Middle frontal gyrus (tissue), 1 donor: ENCODE measurements at regions not wholly inside any gene's neighbourhood (a gene's known extent, or its start where the extent isn't known, plus 50 kb on each side); places are given as distances from the start of the nearest gene placed in this dataset.

Source experiments
- DNase-seq: peaks from one replicate; pipeline ENCODE4 v3.0.0-alpha.2; 2015; ENCODE audit warnings: low spot score; ENCODE audit errors: extremely low spot score

DNA sequence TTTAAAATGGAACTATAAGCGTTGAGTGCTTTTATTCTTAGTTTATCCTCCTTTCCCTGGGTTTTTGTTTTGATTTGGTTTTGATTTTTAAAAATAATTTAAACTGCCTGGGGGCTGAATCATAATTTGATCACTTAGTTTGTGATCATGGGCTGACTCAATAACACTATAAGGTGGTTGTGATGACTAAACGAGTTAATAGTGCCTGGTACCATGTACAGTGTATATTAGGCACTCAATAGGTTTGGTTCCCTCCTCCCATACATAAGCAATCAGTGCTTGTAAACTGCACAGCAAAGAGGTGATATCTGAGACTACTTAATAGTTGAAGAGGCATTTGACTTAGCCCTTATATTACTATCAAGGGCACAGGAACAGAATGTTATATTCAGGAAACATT, 200.9 kb upstream of the RFC3 start:
- DNase-seq: no peak

DNA sequence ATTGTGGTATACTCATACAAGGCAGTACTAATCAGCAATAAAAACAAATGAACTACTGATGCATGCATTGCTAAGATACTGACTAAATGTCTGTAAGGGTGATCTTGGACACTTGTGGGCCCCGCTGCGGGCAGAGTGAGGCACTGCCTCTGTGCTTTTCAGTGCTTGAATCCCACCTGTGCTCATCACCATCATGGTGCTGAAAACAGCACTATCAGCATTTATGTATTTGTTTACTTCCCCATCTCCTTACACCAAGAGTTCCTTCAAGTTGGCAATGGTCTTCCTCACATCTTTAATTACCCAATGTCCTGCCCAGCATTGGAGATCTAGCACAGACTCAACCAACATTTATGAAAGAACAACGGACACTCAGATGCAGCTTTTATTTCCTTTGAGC, 193.7 kb upstream of the RFC3 start:
- no peak for DNase-seq

DNA sequence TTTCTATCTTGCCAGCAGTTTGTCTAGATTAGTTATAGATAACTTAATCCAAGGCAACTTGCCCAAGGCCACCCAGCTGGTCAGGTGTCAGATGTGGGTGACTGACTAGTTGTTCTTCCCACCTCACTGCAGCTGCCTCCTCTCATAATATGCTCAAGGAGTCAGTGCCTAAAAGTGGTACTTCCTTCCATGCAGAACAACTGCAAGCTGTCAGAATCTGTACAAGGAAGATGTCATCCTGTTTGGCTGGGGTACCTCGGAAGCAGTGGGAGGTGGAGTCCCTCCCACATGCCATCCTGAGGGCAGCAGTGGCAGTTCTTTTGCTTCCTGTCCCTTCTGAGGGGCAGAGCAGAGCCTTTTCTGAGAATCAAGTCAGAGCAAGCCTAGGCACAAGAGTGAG, 193.2 kb upstream of the RFC3 start:
- DNase-seq: no peak

DNA sequence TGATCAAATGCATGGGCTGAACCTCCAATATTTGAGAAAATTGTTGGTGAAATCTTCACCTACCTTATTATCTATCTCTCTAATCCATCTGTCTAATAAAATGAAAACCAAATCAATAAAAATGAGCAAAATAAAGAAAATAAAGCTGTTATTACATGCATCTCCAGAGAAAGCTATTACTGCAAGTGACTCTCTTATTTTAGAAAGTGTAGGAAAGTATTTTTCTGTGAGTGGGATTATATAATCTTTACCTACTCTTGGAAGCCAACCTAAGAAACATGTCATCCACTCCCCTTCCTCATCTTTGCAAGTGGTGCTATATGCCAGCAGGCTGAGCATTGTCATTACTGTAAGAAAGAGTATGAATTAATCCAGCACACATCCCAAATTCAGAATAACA, 191.5 kb upstream of the RFC3 start:
- no peak for DNase-seq

DNA sequence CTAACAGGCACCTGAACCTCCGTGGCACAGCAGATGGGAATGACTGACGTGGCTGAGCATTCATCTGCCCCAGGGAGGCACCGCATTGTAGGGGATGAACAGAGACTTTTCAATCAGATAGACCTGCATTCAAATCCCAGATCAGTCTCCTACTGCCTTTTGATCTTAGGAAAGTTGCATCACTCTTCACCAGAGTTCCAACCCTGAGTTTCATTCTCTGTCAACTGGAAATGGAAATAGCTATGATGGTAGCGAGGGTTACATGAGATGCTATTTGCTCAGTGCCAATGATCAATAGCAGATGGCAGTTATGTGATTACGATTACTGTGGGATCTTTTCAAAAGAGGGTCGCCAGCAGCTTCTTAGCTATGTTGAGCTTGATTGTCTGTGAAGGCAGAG, 189.3 kb upstream of the RFC3 start:
- no peak for DNase-seq

DNA sequence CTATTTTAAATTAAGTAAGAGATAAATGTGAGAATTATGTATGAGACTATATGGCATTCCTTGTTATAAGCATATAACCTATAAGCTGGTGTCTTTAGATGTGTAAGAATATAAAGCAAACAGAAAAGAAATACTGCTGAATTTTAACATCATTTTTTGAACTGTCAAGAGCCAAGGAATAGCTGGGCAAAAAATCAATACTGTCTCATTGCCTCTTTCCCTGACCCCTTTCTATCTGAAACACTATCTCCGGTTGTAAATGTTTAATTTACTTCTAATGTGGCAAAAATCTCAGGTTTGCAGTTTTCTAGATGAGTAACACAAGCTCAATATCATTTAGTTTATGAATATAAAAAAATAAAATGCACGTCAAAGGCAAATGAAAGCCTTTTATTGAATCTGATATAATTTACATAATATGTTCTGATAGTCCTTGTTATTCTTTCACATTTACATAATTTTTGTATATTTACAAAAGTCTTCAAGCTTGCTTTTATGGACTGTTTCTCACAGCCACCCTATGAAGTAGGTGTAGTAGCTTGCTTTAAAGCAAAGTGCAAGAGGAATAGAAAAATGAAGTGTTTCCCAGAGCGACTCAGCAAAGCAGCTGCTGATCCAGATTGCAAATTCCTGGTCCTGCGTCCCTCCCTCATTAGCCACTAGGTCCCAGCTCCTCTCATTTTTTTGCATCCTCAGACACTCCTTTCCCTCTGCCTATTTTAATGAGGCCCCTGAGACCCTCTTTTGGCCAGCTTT, 188.2 kb upstream of the RFC3 start:
- DNase-seq: no peak

DNA sequence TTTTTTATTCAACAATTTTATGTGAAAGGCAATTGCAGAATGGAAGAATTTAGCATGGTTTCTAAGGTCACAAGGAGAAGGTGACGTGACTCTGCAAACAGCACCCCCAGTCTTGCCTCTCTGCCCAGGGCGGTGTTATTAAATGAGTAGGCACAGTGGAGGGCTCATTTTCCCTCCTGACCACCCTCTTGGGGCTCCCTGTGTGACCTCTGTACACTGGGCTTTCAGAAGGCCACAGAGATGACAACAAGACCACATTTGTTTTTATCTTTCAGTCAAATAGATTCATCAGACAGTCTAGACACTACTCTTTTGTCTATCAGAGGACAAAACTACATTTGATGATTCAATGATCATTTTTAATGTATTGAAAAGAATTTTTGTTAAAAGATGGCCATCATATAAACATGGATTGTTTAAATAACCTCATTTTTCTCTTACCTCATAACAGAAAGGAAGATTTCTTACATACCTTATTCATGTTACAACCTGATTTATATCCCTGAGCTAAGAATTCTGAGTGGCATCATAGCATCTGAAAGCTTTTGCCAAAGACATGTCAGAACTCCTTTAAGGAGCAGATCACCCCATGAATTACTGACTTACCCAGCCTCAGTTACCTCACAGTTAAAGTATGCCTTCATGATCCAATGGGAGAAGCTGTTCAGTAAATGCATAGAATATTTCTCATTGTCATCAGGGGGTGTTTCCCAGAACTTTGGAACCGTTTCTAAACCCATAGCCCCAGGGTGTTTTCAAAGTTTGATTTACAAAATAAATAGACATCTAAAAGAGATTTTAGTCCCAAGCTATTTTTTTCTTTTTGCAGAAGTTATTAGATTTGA, 184.0 kb upstream of the RFC3 start:
- DNase-seq: peak; percentile 50

DNA sequence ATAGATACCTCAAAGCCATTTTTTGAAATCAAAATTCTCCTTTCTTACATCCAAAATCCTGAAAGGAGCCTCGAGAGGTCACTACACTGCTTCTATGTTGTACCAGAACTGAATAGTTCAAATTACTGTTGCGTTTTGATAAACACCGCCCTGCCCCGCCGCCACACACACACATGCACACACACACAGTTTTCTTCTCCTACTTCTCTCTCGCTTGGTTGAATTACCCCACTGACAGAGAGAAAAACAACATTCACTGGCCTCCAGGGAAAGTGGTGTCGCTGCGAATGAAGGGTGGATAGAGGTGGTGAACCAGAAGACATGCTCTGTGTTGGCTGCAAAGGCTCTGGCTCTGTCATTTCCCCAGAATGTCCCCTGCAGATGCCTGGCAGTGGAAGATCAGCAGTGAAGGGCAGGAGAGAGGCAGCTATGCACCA, 183.4 kb upstream of the RFC3 start:
- no peak for DNase-seq

DNA sequence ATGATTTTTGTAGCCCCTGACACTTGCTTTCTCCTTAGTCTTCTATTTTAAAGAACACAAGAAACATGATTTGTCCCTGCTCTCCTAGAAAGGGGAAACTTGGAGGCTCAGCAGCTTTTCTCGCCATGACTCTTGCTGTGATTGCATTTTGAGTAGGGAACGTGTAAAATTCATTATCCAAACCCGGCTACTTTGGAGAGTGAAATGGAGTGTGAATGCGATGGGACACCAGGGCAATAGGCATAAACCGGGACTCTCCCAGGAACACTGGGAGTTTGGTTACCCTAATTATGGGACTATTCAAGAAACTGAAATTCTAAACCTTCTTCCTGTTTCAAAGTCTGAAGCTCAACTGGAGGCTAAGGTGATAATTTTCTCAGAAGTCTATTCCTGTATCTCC, 181.7 kb upstream of the RFC3 start:
- DNase-seq: no peak

DNA sequence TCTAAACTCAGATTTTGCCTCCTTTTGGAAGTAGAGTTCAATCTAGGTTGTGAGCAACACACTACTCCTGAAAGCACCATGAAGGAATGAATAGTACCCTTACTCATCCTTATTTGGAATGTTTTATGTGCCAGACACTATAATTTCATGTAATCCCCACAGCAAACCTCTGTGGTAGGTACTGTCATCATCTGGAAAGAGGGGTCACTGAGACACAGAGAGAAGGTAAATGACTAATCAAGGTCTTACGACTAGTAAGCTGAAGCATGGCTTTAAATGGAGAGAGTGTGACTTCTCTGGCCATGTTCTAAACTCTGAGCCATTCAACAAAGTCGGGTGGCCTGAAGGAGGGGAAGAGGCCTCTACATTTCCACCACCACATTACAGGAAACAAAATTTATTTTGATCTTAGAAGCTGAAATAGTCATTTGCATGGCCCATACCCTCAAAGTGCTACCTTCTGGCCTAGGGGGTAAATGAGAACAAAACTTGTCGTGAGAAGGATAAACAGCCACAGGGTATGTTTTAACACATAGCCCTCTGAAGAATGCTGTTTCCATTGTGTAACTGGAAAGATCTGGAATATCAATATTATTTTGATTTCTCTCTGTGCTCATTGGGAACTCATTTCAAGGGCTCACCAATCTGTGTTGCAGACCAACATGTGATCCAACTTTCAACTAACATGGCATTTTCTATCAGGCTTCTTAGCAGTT, 180.8 kb upstream of the RFC3 start:
- no peak for DNase-seq

DNA sequence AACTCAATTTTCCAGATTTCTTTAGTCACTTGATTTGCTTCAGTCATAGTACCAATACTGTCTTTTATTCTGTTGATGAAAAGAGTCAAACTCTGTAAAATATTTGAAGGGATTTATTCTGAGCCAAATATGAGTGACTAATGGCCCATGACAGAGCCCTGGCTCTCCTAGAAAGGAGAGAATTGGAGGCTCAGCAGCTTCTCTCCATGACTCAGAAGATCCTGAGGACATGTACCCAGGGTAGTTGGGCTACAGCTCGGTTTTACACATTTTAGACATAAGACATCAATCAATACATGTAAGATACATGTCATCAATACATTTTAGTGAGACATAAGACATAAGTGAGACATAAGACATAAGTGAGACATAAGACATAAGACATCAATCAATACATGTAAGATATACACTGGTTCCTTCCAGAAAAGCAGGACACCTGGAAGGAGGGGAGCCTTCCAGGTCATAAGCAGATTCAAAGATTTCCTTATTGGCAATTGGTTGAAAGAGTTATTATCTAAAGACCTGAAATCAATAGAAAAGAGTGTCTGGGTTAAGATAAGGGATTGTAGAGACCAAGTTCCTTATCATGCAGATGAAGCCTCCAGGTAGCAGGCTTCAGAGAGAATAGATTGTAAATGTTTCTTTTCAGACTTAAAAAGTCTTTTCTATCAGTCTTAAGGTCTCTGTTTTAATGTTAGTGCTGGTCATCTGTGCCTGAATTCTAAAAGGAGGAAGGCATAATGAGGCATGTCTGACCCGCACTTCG, 179.8 kb upstream of the RFC3 start:
- no peak for DNase-seq

DNA sequence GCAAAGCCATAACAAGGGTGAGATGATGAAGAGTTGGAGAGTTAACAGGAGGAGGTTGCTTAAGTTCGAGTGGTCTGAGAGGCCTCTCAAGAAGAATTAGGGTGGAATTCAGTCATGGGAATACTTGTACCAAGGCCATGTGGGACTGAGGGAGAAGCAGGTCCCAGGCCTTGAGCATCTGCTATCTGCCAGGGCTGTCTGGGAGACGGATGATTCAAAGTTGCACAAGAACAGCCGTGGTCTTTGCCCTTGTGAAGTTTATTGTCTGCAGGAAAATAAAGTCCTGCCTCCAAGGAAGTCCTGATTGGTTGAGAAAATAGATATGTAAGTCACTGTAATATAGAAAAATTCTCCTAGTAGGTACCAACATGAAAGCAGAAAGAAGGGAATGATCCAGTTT, 178.8 kb upstream of the RFC3 start:
- DNase-seq: no peak

DNA sequence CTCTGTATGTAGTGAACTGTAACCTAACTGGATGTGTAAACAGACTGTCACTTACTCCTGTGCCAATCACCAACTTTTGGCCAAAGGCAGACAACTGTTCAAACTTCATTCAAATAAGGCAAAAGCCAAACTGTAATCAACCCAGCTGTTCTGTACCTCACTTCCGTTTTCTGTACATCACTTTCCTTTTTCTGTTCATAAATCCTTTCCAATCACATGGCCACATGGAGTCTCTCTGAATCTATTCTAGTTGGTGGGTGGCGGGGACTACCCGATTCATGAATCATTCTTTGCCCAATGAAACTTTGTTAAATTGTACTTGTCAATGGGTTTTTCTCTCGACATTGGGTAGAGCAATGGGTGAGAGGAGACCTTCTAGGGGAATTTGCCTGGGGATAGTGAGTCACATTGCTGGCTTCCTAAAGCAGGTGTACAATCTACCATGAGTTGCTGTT, 178.3 kb upstream of the RFC3 start:
- no peak for DNase-seq

DNA sequence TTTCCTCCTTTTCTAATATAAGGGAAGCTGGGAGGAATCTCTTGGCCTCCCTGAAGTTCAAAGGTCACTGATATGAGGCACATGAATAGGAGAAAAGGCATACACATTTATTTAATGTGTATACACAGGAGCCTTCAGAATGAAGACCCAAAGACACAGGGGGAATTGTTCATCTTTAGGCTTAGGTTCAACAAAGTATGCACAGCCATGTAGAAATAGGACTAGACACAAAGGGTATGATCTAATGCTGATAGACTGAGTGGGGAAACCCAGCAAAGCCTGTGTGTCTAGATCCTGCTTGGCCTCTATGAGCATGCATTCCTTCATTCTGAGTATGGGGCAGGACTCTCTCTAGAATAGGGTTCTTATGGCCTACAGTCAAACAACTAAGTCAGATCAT, 177.1 kb upstream of the RFC3 start:
- no peak for DNase-seq

DNA sequence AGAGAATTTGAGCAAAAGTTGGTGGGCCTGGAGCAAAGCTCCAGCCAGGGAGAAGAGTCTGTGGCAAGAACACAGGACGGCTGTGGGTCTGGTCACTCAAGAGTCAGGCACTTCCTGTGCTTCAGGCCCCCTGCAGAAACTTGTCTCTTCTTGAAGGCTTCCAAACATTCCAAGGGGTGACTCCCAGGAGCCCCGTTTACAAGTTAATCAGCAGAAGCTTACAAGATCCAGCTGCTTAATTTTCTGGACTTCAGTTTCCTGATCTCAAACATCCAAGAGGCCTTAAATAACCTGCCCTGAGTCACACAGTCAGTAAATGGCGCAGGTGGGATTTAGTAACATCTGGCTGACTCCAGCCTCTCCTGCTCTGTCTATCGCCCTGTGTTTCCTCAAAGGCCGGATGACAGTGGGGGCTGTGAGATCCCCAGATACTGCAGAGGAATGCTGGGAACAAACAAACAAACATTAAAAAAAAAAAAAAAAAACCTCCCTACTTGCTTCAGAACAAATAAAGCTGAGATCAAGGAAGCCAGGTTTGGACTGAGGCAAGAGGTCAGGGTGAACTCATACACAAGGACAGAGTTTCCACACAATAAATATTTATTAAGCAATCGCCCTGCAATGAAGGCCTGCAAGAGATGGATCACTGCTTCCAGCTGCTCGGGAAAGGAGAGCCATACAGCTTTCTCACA, 175.4 kb upstream of the RFC3 start:
- DNase-seq: no peak

DNA sequence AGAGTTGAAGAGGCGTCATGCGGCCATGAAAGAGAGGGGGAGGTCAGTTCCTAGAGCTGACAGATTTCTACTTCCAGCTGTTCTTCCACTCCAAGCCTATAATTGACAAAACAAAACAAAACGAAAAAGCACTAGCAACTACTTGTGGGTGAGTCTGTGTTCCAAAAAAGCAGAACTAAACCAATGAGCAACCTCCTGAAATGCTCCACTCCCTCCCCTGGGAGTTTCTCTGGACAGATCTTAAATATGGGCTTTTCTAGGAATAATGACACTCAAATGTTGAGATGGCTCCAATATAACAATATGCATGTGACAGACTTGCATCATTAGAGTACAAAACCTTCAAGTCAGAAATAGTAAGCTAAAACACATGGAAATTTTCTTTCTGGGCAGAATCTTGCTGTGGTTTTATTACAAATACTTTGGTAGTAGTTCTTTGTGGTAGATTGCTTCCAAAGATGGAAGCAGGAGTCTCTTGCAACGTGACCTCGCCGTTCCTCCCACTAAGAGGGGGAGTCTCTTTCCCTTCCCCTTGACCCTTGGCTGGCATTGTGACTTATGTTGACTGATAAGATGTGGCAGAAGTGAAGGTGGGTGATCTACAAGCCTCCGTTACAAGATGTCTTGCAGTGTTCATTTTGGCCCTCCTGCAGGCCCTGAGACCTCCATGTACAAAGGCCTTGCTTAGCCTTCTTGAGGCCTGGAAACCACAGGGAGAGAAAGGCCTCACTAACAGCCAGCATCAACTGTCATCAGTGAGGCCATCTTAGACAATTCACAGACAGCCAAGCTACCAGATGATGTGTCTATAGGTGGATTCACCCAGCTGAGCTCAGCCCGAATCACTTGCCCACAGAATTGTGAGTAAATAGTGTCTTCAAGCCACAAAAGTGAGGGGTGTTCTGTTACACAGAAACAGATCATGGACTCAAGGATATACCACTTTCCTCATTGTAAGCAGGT, 173.1 kb upstream of the RFC3 start:
- no peak for DNase-seq

DNA sequence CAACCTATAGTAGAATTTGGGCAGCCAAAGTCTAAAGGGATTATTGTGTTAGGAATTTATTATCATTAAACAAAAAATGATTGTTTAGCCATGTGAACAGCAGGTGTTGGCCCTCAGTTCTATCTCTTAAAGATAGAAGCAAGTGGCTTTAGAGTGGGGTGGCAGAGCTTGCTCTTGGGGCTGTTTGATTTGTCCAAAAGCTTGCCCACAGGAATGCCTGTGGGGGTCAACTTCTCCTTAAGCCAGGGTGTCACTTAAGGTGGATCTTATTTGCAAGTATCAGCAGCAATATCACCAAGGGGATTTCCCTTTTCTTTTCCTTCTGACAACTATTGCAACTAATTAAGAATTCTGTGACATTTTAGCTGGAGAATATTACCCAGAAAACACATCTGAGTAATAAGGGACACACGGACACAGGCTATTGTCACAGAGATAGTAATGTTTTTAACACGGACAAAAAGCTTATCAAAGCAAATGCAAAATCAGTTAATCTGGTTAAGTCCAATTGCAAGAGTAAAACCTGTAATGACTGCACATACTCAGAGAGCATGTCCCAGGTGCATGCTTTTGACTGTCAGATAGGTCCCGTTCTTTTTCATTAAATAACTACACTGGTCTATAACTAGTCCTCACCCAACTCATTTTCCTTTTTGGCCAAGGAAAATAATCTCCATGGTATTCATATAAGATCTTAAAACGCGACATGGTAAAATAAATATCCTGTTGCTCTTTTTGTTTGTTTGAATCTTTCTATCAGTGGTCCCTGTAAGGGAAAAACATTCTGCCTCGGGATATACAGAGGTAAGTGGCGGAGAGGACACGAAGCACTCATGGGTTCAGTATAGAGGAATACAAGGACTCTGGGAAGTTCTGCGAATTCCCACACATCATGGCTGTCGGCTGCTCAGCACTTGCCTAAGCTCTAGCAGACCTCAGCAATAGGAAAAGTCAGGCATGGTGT, 172.1 kb upstream of the RFC3 start:
- DNase-seq: no peak

DNA sequence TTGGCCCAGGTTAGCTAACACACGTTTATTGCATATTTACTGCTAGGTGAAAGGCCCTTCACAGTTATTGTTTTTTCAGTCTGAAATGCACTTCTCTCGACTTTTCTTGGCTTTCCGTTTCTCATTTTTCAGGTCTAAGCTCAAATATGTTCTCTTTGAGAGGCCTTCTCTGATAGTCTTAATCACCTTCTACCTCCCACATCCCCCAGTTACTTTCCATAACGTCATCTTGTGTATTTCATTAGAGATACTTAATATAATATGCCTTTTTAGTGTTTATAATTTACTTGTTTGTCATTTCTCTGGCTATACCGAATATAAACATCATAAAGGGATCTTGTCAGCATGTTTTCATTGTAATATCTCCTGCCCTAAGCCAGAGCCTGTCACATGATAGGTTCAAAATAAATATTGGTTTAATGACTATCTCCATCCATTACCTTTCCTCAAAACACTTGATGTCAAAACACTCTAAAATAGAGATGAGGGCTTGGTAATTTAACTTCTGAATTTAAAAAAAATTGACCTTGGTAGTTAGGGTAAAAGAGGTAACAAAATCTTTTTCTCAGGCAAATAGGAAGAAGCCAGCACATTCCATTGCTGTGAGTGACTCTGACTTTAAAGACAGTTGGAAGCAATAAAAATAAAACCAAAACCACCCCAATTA, 168.6 kb upstream of the RFC3 start:
- DNase-seq: no peak
